ENCODE measurements at regions not wholly inside any gene's neighbourhood (a gene's known extent, or its start where the extent isn't known, plus 50 kb on each side); places are given as distances from the start of the nearest gene placed in this dataset.

DNA sequence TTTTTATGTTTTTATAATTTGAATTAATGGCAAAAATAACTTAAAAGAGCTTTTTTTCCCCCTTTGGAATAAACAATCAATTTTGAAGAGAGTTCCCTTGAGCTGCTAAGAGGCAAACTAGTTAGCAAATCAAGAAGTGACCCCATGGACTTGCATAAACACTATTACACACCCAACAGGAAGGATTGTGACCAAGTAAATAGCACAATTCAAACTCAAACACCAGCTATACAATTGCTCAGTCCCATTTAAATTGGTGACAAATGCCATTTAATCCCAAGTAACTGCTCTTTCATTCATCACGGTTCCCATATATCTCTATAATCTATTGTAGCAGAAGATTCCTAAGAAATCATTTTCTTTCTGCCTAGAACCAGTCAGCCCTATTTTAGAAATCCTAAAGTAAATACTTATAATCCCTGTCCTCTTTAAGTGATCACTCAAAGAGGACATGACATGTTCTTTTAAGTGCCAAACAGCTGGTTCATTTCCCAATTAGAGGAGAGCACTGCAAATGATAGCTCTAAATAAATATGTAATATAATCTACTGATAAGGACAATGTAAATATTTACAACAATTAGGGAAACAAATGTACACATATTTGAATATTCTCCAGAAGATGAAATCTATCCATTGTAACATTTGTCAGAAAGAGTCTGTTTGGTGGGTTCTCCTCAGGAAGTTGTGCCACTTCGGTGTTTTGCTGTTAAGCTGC lies 137.8 kb upstream of the ADAMTS9 start:
- TF ChIP-seq, protein P1, sequence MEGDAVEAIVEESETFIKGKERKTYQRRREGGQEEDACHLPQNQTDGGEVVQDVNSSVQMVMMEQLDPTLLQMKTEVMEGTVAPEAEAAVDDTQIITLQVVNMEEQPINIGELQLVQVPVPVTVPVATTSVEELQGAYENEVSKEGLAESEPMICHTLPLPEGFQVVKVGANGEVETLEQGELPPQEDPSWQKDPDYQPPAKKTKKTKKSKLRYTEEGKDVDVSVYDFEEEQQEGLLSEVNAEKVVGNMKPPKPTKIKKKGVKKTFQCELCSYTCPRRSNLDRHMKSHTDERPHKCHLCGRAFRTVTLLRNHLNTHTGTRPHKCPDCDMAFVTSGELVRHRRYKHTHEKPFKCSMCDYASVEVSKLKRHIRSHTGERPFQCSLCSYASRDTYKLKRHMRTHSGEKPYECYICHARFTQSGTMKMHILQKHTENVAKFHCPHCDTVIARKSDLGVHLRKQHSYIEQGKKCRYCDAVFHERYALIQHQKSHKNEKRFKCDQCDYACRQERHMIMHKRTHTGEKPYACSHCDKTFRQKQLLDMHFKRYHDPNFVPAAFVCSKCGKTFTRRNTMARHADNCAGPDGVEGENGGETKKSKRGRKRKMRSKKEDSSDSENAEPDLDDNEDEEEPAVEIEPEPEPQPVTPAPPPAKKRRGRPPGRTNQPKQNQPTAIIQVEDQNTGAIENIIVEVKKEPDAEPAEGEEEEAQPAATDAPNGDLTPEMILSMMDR (IDR thresholded peaks at IDR 0.05), result no peak
- no peak overlapping the region for H3K27ac ChIP-seq
- no peaks in the 10 kb centered on the region for H3K36me3 ChIP-seq (ENCODE audit: insufficient read depth in 1 of 2, low read depth in 1 of 2)
- H3K9me3 ChIP-seq, result no peaks in the 10 kb centered on the region
- no peaks in the 10 kb centered on the region for H3K27me3 ChIP-seq (ENCODE audit: insufficient read depth in 3 of 3, low read length in 2 of 3)
- 92 to 96% (median 95%) methylated on average over 2 of the region's 2 CpGs for WGBS, 3 donors
- DNase-seq (no peak), ATAC-seq (no peak)
- H3K4me3 ChIP-seq, result no peak overlapping the region
- peaks cover 11% of the 10 kb centered on the region for H3K4me1 ChIP-seq
- intact Hi-C loops (cut with DNase I), result no loop called here

DNA sequence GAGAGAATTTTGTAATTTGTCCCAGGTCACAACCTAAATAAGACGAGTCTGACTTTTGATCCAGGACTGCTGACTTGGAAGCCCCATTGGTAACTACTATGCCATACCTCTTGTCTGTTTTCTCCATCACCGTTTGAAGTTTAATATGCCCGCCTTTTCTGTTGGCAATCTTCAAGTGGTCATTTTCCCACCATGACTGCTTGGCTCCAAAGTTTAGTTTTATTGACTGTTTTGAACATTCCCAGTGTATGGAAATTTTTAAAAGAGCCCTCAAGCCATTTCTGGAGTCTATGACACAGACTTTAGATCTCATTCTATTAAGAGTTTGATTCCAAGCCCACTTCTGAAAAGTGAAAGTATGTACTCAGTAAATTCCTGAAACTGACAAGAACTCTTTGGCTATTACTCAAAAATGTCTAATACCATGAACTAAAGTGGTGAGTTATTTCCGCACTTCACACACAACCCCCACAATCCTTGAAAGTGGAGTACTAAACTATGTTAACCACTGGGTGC lies 136.7 kb upstream of the ADAMTS9 start:
- DNase-seq (no peak), ATAC-seq (no peak)
- Histone ChIP-seq H3K4me1 (peaks cover 11% of the 10 kb centered on the region), H3K36me3 (ENCODE audit: insufficient read depth in 1 of 2, low read depth in 1 of 2) (no peaks in the 10 kb centered on the region), H3K27me3 (ENCODE audit: insufficient read depth in 3 of 3, low read length in 2 of 3) (no peaks in the 10 kb centered on the region), H3K27ac (no peak overlapping the region), H3K4me3 (no peak overlapping the region), H3K9me3 (no peaks in the 10 kb centered on the region)
- intact Hi-C loops (cut with DNase I), result no loop called here
- 52 to 64% (median 59%) methylated on average over 4 of the region's 4 CpGs for WGBS, 3 donors
- TF ChIP-seq, protein P1 (IDR thresholded peaks at IDR 0.05), result no peak

DNA sequence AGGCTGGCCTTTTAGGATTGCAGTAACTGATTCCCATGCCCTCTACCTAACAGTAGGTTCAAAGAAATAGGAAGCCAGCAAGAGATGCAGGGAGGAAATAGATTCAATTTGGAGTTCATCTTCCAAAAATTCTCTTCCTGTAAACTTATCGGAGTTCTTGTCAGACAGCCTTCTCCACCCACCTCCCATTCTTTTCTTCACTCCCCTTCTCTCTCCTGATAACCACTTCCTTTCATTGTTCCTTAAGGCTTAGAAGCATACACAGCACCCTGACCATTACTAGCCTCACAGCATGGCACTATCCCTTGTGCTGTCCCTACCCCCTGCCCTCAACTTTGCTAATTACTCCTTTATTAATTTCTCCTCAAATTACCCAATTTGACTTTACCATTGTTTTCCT lies 130.4 kb upstream of the ADAMTS9 start:
- Histone ChIP-seq H3K27me3 (ENCODE audit: insufficient read depth in 3 of 3, low read length in 2 of 3) (no peaks in the 10 kb centered on the region), H3K27ac (no peak overlapping the region), H3K36me3 (ENCODE audit: insufficient read depth in 1 of 2, low read depth in 1 of 2) (no peaks in the 10 kb centered on the region), H3K4me3 (no peak overlapping the region), H3K4me1 (peaks cover 36% of the 10 kb centered on the region), H3K9me3 (no peaks in the 10 kb centered on the region)
- ATAC-seq (no peak), DNase-seq (no peak)
- intact Hi-C loops (cut with DNase I), result loop anchor here in 1 of 2 donors (10.0 kb wide), 1 partner anchor 53 kb away; no protein-coding TSS in a partner anchor
- 75 to 90% (median 76%) methylated on average over 1 of the region's 1 CpG for WGBS, 3 donors
- TF ChIP-seq, protein P1 (IDR thresholded peaks at IDR 0.05), result no peak

DNA sequence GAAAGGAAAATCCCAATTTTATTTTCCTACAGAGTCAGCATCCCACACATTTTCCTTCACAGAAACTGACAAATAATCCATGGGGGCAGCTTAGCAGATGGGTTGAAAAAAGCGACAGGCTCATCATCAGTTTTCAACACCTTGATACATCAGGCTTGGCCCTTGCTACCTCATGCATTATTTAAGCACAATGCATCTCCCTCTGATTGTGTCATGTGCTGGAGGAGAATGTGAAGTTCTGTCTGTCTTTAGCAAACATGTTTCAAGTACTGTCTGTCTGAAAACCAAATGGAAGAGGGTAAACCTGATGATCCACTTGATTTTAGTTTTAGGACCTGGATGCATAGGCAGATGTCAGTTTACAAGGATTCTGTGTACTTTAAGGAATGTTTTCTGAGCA lies 128.6 kb upstream of the ADAMTS9 start:
- H3K4me3 ChIP-seq, result no peak overlapping the region
- H3K27me3 ChIP-seq (ENCODE audit: insufficient read depth in 3 of 3, low read length in 2 of 3), result no peaks in the 10 kb centered on the region
- no peak overlapping the region for H3K27ac ChIP-seq
- DNase-seq (no peak), ATAC-seq (no peak)
- TF ChIP-seq, protein P1 (IDR thresholded peaks at IDR 0.05), result no peak
- no peaks in the 10 kb centered on the region for H3K9me3 ChIP-seq
- 78 to 92% (median 85%) methylated on average over 1 of the region's 1 CpG for WGBS, 3 donors
- peaks cover 26% of the 10 kb centered on the region for H3K4me1 ChIP-seq
- intact Hi-C loops (cut with DNase I), result loop anchor here in 1 of 2 donors (10.0 kb wide), 1 partner anchor 52 kb away; no protein-coding TSS in a partner anchor
- no peaks in the 10 kb centered on the region for H3K36me3 ChIP-seq (ENCODE audit: insufficient read depth in 1 of 2, low read depth in 1 of 2)
